ENCODE measurements at regions not wholly inside any gene's neighbourhood (a gene's known extent, or its start where the extent isn't known, plus 50 kb on each side); places are given as distances from the start of the nearest gene placed in this dataset.
A peak's percentile ranks its signal among the peaks of the same experiment; 100 is the strongest.
"Not testable (repeated sequence)": the region's sequence is repeated elsewhere in the genome, so short reads cannot be mapped to it uniquely, and the experiment has no call there.

DNA sequence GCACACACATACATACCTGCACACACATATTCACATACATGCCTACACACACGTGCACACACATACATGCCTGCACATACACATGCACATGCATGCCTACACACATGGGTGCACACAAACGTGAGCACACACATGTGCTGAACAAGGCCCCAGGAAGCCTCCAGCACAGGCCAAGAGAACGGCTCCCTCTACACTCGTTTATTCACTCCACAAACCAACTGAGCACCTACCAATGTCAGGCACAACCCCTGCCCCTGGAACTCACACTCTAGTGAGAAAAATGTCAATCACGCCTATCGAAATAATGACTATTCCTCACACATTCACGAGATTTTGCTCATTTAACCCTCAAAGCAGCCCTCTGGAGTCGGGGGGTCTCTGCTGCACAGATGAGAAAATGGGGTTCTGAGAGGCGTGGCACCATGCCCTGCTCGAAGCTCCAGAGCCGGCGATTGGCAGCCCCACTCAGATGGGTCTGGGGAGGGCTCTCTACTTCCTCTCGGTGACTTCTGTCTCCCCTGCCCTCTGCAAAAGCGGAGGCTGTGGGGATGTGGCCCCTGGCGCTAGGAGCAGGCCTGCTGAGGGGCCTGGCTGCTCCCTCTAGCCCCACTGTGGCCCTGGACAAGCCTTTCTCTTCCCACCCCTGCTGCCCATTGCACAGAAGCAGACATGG, 90.2 kb upstream of the RUNX3 start:
- DNase-seq = no peak

DNA sequence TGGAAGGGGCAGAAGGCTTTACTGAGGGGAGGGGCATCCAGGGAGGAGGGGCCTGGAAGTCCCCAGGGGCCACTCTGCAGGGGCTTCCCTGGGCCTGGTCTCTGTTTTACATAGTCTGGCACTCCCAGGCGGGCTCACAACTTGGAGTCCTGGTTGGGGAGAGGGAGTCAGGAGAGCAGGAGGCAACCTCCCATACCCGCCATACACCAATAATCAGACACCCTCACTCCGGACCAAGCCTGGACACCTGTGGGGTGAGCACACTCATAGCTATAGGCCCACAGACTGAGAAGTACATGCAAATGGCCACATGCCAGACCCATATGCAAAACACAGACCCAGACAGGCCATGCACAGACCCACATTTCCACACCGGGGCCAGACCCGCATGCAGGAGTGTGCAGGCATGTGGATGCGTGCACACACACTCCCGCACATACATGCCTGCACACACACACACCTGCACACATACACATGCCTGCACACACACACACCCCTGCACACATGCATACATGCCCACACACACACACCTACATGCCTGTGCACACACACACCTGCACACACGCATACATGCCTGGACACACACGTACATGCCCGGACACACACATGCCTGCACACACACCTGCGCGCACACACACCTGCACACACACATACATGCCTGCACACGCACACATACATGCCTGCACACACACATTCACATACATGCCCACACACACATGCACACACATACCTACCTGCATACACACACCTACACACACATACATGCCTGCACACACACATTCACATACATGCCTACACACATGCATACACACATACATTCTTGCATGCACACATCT, 89.5 kb upstream of the RUNX3 start:
- no peak for DNase-seq

GRCh38 chr1:25018943-25019336, 88.9 kb upstream of the RUNX3 start:
- no peak for DNase-seq

GRCh38 chr1:25018110-25018735, 88.1 kb upstream of the RUNX3 start:
- DNase-seq = no peak

- DNase-seq = no peak
Measured at GRCh38 chr1:25017436-25018109, 87.5 kb upstream of the RUNX3 start.

- DNase-seq = no peak
Measured at GRCh38 chr1:25012966-25013962, 83.2 kb upstream of the RUNX3 start.

GRCh38 chr1:25011943-25012638, 82.0 kb upstream of the RUNX3 start:
- peak; percentile 6 for DNase-seq

GRCh38 chr1:25011275-25011674, 81.2 kb upstream of the RUNX3 start:
- no peak for DNase-seq

DNA sequence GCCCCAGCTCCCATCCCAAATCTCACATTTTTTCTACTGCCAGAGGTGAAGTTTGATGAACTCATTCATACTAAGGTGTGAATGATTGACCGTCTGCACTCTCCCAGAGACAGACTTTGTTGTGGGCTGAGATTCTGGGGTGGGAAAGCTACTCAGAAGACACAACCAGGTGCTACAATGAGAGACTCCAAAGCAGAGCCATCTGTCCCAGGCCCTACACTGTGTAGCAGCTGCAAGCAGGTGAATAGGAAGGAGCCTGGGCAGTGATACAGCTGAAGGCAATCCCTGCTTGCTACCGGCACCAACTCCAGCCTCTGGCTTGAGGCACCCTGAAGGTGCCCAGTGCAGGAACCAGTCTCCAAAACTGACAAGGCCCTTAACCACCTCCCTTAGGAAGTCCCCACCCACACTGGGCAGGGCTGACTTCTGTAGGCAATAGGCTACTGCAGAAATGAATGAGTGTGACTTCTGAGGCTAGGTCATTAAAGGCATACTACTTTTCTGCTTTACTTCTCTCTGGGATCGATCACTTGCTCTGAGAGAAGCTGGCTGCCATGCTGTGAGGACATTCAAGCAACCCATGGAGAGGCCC, 79.7 kb upstream of the RUNX3 start:
- DNase-seq = no peak

DNA sequence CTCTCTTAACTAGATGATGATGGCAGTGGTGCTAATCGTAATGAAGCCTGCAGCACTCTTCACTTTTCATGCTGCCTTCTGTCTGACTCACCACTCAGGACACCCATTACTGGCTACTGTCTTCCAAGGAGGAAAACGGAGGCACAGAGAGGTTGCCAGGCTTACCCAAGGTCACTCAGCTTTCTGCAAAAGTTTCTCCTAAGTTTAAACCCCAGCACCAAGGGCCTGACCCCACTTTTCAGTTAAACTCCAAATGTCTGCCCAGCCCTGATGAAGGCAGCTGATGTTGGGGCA, 78.1 kb upstream of the RUNX3 start:
- no peak for DNase-seq

DNA sequence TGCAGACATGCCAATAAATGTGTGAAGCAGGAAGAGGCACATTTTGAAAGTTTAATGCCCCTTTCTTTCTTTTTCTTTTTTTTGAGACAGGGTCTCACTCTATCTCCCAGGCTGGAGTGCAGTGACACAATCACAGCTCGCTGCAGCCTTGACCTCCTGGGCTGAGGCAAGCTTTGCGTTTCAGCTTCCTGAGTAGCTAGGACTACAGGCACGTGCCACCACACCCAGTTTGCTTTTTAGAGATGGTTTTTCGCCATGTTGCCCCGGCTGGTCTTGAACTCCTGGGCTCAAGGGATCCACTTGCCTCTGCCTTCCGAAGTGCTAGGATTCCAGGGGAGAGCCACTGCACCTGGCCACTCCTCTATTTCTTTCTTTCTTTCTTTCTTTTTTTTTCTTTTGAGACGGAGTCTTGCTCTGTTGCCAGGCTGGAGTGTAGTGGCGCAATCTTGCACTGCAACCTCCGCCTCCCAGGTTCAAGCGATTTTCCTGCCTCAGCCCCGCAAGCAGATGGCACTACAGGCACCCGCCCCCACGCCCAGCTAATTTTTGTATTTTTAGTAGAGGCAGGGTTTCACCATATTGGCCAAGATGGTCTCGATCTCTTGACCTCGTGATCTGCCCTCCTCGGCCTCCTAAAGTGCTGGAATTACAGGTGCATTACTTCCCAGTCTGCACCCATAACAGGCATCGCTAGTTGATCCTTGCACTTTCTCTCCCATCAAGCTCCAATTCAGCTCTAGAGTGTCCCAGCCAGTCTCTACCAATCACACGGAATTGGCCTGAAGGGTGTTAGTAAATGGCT, 77.5 kb upstream of the RUNX3 start:
- not testable (repeated sequence) for DNase-seq

DNA sequence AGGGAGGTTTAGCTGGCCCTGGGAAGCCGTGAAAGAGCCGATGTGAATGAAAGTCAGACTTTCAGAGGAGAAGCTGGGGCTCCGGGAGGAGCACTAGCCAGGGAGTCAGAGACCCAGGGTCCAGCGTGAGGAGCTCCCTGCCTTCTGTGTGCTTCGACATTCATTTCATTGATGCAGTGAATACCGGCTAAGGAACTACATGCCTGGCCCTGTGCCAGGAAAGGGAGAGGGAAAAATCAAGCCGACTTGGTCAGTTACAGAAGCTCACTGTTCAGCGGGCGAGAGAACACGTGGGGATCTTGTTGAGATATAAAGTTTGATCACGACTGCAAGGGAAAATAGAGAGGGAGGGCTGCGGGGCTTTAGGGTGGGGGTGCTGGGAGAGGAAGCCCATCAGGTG, 76.7 kb upstream of the RUNX3 start:
- DNase-seq = no peak

GRCh38 chr1:25004355-25004754, 74.3 kb upstream of the RUNX3 start:
- DNase-seq = no peak

DNA sequence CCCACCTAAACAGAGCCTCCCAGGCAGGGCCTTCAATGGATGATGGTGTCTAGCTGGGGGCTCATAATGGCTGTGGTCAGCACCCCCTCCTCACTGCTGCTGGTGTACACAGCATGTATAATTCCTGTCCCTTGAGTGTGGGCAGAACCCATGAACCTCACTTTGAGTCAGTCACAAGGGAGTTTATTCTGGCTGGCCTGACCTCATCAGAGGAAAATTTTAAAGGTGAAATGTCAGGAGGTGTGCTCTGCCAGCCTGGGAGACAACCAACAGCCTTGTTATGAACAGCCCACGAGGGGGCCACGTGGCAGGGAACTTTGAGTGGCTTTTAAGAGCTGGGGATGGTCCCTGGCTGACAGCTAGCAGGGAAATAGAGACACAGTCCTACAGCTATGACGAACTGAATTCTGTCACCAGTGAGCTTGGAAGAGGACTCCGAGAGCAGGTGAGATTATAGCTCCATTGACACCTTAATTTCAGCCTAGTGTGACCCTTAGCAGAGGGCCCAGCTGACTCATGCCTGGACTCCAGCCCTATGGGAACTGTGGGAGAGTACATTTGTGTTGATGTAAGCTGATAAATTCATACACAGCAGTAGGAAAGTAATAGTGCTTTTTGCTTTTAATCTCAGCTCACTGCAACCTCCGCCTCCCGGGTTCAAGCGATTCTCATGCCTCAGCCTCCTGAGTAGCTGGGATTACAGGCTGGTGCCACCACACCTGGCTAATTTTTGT, 73.5 kb upstream of the RUNX3 start:
- DNase-seq = no peak

GRCh38 chr1:25003000-25003399, 72.9 kb upstream of the RUNX3 start:
- DNase-seq = no peak

- DNase-seq = no peak
Measured at GRCh38 chr1:25001125-25001915, 71.2 kb upstream of the RUNX3 start.

DNA sequence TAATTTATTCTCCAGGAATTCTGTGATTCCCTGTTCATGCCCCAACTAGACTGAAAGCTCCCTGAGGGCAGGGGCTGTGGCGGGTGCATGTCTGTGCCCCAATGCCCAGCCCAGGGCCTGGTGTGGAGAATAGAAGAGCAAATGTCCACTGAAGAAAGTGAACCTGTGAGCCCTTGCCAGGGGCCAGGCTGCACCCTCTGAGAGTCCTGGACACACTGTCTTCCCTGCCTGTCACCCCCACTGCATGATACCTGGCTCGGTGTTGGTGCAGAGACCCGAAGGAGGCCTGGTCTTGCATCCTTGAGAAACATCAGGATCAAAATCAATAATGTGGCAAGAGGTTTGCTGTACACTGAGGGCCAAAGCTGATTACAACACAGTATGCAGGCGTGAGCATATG, 69.8 kb upstream of the RUNX3 start:
- no peak for DNase-seq

DNA sequence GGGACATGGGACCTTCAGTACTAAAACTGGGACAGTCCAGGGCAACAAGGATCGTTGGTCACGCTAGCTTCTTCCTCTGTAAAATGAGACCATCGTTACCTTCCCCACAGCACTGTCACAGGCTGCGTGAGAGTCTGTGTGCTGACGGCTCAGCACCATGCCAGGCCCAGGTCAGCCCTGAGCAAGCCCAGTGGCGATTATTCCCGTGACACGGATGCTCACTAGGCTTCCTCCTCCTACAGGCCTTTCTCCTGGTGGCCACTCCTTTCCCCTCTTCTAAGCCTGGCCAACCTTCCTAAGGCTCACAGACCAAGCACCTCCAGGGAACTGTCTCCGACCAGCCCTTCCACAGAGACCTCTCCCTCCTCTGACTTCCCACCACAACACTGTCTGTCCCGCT, 69.3 kb upstream of the RUNX3 start:
- no peak for DNase-seq
